Neuronal stem cell (in vitro differentiated cells): ENCODE measurements at regions not wholly inside any gene's neighbourhood (a gene's known extent, or its start where the extent isn't known, plus 50 kb on each side); places are given as distances from the start of the nearest gene placed in this dataset.
A peak's percentile ranks its signal among the peaks of the same experiment; 100 is the strongest.
"Not testable (repeated sequence)": the region's sequence is repeated elsewhere in the genome, so short reads cannot be mapped to it uniquely, and the experiment has no call there.

Source experiments
- DNase-seq: peaks from one replicate; pipeline ENCODE4 v3.0.0-alpha.2; 2013; ENCODE audit warnings: low spot score
- H2AFZ ChIP-seq: one replicate; pipeline ENCODE4 v1.6.1; 2013; ENCODE audit warnings: mild to moderate bottlenecking, low read length, inconsistent platforms
- H2AK5ac ChIP-seq: 2 replicates; pipeline ENCODE4 v1.6.1; 2013; ENCODE audit warnings: low read depth, mild to moderate bottlenecking, inconsistent platforms, low read length, moderate library complexity, mixed read lengths
- H2BK120ac ChIP-seq: 2 replicates; pipeline ENCODE4 v1.6.1; 2013; ENCODE audit warnings: low read depth, mild to moderate bottlenecking, inconsistent platforms, low read length, moderate library complexity, mixed read lengths
- H2BK12ac ChIP-seq: one replicate; pipeline ENCODE4 v1.6.1; 2013; ENCODE audit warnings: low read length, inconsistent platforms
- H2BK15ac ChIP-seq: 2 replicates; pipeline ENCODE4 v1.6.1; 2013; ENCODE audit warnings: mild to moderate bottlenecking, low read length, inconsistent platforms, mixed read lengths
- H2BK5ac ChIP-seq: one replicate; pipeline ENCODE4 v1.6.1; 2013; ENCODE audit warnings: inconsistent platforms, mild to moderate bottlenecking, low read length, moderate library complexity
- H3K14ac ChIP-seq: one replicate; pipeline ENCODE4 v1.6.1; 2013; ENCODE audit warnings: low read length, inconsistent platforms
- H3K18ac ChIP-seq: 2 replicates; pipeline ENCODE4 v1.6.1; 2013; ENCODE audit warnings: low read length, inconsistent platforms
- H3K23ac ChIP-seq: 2 replicates; pipeline ENCODE4 v1.6.1; 2013; ENCODE audit warnings: low read depth, mild to moderate bottlenecking, mixed read lengths, low read length, inconsistent platforms; ENCODE audit not compliant: poor library complexity
- H3K27ac ChIP-seq: replicated peaks from 3 replicates; pipeline ENCODE4 v1.5.1; 2013; ENCODE audit warnings: low read length, inconsistent platforms
- H3K27me3 ChIP-seq, 3 experiments: 2 replicates each; pipeline ENCODE4 v1.6.1; 2013; ENCODE audit warnings: low read length in 3 of 3, mild to moderate bottlenecking in 2 of 3, inconsistent platforms in 1 of 3, low read depth in 1 of 3, mixed read lengths in 1 of 3, moderate library complexity in 1 of 3; ENCODE audit not compliant: control insufficient read depth in 3 of 3, insufficient read depth in 3 of 3
- H3K36me3 ChIP-seq, 2 donors: replicated peaks in 1 of 2; 2 replicates each; pipeline ENCODE4 v1.6.1; 2013; ENCODE audit warnings: low read length in 2 of 2; ENCODE audit not compliant: control insufficient read depth in 2 of 2, insufficient read depth in 2 of 2
- H3K4ac ChIP-seq: 2 replicates; pipeline ENCODE4 v1.6.1; 2013; ENCODE audit warnings: inconsistent platforms, mild to moderate bottlenecking, low read length, moderate library complexity
- H3K4me1 ChIP-seq, 2 donors: 1 replicate in 1 of 2; 2 replicates in 1 of 2; pipeline ENCODE4 v1.6.1; 2013; ENCODE audit warnings: low read length in 2 of 2, low read depth in 1 of 2; ENCODE audit not compliant: control insufficient read depth in 2 of 2, insufficient read depth in 1 of 2
- H3K4me2 ChIP-seq: one replicate; pipeline ENCODE4 v1.6.1; 2013; ENCODE audit warnings: mild to moderate bottlenecking, low read length, inconsistent platforms; ENCODE audit not compliant: insufficient read depth, poor library complexity, severe bottlenecking
- H3K4me3 ChIP-seq, 2 donors: 2 replicates each; pipeline ENCODE4 v1.5.1; 2013; ENCODE audit warnings: low read length in 2 of 2, mild to moderate bottlenecking in 2 of 2, inconsistent platforms in 1 of 2, moderate library complexity in 1 of 2
- H3K79me1 ChIP-seq: one replicate; pipeline ENCODE4 v1.6.1; 2013; ENCODE audit warnings: low read depth, mild to moderate bottlenecking, inconsistent platforms, low read length, moderate library complexity
- H3K9ac ChIP-seq: one replicate; pipeline ENCODE4 v1.6.1; 2013; ENCODE audit warnings: mild to moderate bottlenecking, low read depth, low read length, inconsistent platforms; ENCODE audit not compliant: poor library complexity
- H3K9me3 ChIP-seq, 2 donors: replicated peaks in 1 of 2; 2 replicates each; pipeline versions ENCODE3 to v1.6.1; 2013; ENCODE audit warnings: low read length in 2 of 2, mild to moderate bottlenecking in 2 of 2, inconsistent platforms in 1 of 2, low read depth in 1 of 2, mixed read lengths in 1 of 2, moderate library complexity in 1 of 2; ENCODE audit not compliant: control insufficient read depth in 2 of 2, insufficient read depth in 1 of 2
- H4K8ac ChIP-seq: one replicate; pipeline ENCODE4 v1.6.1; 2013; ENCODE audit warnings: low read depth, mild to moderate bottlenecking, inconsistent platforms, low read length, moderate library complexity
- H4K91ac ChIP-seq: one replicate; pipeline ENCODE4 v1.6.1; 2013; ENCODE audit warnings: low read length, low read depth, mild to moderate bottlenecking, inconsistent platforms; ENCODE audit not compliant: poor library complexity
- WGBS, 2 donors: extraction: QIAGEN DNeasy Blood & Tissue Kit; methylation state at CpG; one replicate each; pipeline ENCODE4 v1.1.7; 2013; ENCODE audit warnings: missing lambda C conversion rate in 2 of 2, mixed read lengths in 1 of 2; ENCODE audit not compliant: insufficient read length in 2 of 2, insufficient replicate concordance in 1 of 2; ENCODE audit errors: extremely low coverage in 2 of 2; 5-methylcytosine and 5-hydroxymethylcytosine counted together

DNA sequence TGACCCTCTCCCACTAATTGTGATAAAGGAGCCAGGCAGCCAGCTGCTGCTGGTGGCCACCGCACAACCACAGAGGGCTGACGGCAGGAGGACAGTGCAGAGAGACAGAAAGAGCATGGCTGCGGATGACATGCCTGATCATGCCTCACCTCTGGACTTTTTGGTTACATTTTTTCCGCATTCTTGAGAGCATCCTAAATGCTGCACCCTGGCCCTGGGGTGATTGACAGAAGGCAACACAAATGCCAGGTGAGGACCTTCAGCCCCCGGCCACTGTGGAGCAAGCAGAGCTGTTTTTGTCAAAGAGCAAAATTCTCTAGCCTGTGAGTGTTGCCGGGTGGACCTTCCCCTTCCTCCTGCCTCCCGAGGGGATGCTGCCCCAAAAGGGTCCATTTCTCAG, 78.5 kb downstream of the RPS6KA4 start:
- Histone ChIP-seq H3K4ac (no peak overlapping the region), H3K9me3 (peaks cover 0 to 1% of the 10 kb centered on the region in 2 donors), H3K4me3 (no peak overlapping the region), H2AK5ac (no peak overlapping the region), H3K4me1 (peaks cover 3 to 5% of the 10 kb centered on the region in 2 donors), H4K91ac (no peak overlapping the region), H2BK120ac (no peak overlapping the region), H2AFZ (peak overlapping the region; percentile 61), H3K18ac (peak overlapping the region; percentile 22), H2BK5ac (peak overlapping the region; percentile 19), H3K23ac (no peak overlapping the region), H3K27ac (no peak overlapping the region), H3K27me3 (peaks cover 0 to 24% (median 0%) of the 10 kb centered on the region in 3 experiments), H3K14ac (no peak overlapping the region), H3K79me1 (no peaks in the 10 kb centered on the region), H4K8ac (no peak overlapping the region), H3K9ac (no peak overlapping the region), H3K4me2 (no peak overlapping the region), H2BK12ac (no peak overlapping the region), H3K36me3 (no peaks in the 10 kb centered on the region), H2BK15ac (no peak overlapping the region)
- no peak for DNase-seq
- no CpG with 5 or more reads among the region's 7 CpGs for WGBS, 2 donors

DNA sequence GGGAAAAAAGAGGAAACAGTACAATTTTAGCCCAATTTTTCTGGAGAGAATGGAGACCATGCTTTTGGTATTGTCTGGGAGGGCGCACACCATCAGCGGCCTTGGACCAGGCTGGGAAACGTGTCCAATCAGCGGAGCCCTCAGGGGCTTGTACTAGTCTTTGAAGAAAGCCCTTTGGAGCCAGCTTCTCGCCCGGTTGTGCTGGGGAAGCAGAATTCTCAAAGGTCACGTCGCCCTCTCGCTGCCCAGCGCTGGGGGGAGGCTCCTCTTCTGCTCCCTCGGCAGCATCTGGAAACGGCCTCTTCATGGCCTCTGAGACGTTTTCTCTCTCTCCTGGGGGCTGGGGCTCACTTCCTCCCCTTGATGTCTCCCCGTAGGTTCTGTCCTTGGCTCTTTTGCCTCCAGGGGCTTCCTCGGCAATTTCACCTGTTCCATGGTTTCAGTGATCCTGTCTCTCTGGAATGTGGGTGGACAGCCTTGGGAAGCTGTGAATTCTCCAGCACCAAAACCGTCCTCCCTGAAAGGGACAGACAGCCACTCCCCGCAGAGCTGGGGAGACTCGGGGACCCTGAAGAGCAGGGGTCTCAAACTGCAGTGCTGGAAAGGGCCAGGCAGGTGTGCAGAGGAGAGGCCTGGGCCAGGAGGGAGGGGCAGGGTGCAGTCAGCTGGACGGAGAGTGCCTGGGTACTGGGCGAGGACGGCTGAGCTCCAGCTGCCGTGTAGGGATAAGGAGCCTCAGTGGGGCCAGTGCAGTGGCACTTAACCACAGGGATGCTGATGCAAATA, 80.2 kb downstream of the RPS6KA4 start:
- Histone ChIP-seq H4K91ac (no peak overlapping the region), H3K27me3 (peaks cover 0 to 24% (median 0%) of the 10 kb centered on the region in 3 experiments), H3K9ac (peak overlapping the region; percentile 51), H3K79me1 (no peaks in the 10 kb centered on the region), H3K23ac (peak overlapping the region; percentile 70), H3K4ac (no peak overlapping the region), H3K9me3 (no peaks in the 10 kb centered on the region), H2BK12ac (peak overlapping the region; percentile 63), H2BK15ac (peak overlapping the region; percentile 30), H2AK5ac (peak overlapping the region; percentile 47), H3K36me3 (no peaks in the 10 kb centered on the region), H3K14ac (no peak overlapping the region), H3K4me1 (peaks cover 3 to 5% of the 10 kb centered on the region in 2 donors), H3K4me3 (no peak overlapping the region), H2AFZ (peak overlapping the region; percentile 6), H3K4me2 (no peak overlapping the region), H2BK5ac (peak overlapping the region; percentile 91), H4K8ac (no peak overlapping the region), H2BK120ac (no peak overlapping the region), H3K18ac (peak overlapping the region; percentile 66), H3K27ac (no peak overlapping the region)
- DNase-seq = no peak
- no CpG with 5 or more reads among the region's 22 CpGs for WGBS, 2 donors

DNA sequence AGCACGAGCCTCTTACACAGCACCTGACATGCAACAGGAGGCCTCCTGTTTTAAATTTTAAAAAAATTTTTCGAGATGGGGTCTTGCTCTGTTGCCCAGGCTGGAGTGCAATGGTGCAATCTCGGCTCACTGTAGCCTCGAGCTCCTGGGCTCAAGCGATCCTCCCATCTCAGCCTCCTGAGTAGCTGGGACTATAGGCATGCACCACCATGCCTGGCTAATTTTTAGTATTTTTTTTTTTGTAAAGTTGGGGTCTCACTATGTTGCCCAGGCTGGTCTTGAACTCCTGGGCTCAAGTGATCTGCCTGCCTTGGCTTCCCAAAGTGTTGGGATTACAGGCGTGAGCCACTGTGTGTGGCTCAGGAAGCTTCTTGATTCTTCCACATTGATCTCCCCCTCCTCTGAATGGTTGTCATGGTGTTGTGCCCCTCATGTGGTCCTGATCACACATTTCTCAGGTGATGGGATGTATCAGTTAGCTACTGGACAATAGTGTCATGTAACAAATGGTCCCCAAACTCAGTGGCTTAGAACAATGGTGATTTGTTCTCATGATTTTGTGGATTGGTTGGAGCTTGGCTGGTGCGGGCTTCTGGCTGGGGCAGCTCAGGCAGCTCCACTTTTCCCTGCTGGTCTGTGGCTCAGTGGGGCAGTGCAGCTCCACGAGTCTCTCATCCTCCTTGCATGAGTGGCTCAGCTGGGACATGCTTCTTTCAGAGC, 81.0 kb downstream of the RPS6KA4 start:
- peak overlapping the region; percentile 56 for H3K18ac ChIP-seq
- H2BK120ac ChIP-seq, H3K4me3 ChIP-seq, DNase-seq, H3K4me1 ChIP-seq, H2BK5ac ChIP-seq, H3K79me1 ChIP-seq, H3K9me3 ChIP-seq, H3K14ac ChIP-seq, H3K4ac ChIP-seq, H4K91ac ChIP-seq, H4K8ac ChIP-seq, H2AFZ ChIP-seq, H3K27ac ChIP-seq, H3K9ac ChIP-seq, H3K4me2 ChIP-seq, H3K36me3 ChIP-seq, H2AK5ac ChIP-seq: not testable (repeated sequence)
- peak overlapping the region; percentile 34 for H2BK12ac ChIP-seq
- H3K27me3 ChIP-seq = peaks cover 0 to 24% (median 0%) of the 10 kb centered on the region in 3 experiments
- peak overlapping the region; percentile 70 for H3K23ac ChIP-seq
- peak overlapping the region; percentile 30 for H2BK15ac ChIP-seq
- no CpG with 5 or more reads among the region's 8 CpGs for WGBS, 2 donors

DNA sequence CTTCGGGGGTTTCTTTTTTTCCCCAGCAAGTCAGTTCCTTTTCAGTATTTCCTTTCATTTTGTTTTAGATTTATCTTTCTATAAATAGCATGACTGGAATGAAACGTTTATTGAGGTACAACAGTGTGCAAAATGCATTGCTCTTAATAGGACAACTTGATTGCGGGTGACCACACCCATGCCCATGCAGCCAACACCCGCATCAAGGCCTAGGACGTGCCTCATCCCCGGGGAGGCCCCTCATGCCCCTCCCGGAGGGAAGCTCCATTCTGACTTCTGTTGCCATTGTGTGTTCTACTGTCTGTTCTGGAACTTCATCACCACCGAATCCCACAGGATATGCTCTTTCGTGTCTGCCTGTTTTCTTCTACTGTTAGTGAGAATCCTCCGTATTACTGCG, 82.2 kb downstream of the RPS6KA4 start:
- Histone ChIP-seq H3K79me1 (no peaks in the 10 kb centered on the region), H3K4me3 (no peak overlapping the region), H2AK5ac (no peak overlapping the region), H3K27ac (no peak overlapping the region), H2BK12ac (no peak overlapping the region), H3K27me3 (peaks cover 0 to 30% (median 0%) of the 10 kb centered on the region in 3 experiments), H3K4ac (no peak overlapping the region), H3K23ac (no peak overlapping the region), H4K91ac (no peak overlapping the region), H3K9ac (no peak overlapping the region), H2AFZ (no peak overlapping the region), H3K18ac (no peak overlapping the region), H3K36me3 (no peaks in the 10 kb centered on the region), H3K4me1 (peaks cover 3 to 5% of the 10 kb centered on the region in 2 donors), H2BK15ac (no peak overlapping the region), H3K9me3 (no peaks in the 10 kb centered on the region), H3K14ac (no peak overlapping the region), H2BK5ac (no peak overlapping the region), H2BK120ac (no peak overlapping the region), H4K8ac (no peak overlapping the region), H3K4me2 (no peak overlapping the region)
- WGBS, 2 donors = no CpG with 5 or more reads among the region's 11 CpGs
- no peak for DNase-seq
